HG03342 (cell line): ENCODE measurements at regions not wholly inside any gene's neighbourhood (a gene's known extent, or its start where the extent isn't known, plus 50 kb on each side); places are given as distances from the start of the nearest gene placed in this dataset.

ENCODE experiments used
- ATAC-seq: cut with Tn5 transposase; IDR thresholded peaks from one replicate; pipeline ENCODE4 v1.9.1; 2021; ENCODE audit warnings: mild to moderate bottlenecking, moderate library complexity; ENCODE audit not compliant: unreplicated experiment

DNA sequence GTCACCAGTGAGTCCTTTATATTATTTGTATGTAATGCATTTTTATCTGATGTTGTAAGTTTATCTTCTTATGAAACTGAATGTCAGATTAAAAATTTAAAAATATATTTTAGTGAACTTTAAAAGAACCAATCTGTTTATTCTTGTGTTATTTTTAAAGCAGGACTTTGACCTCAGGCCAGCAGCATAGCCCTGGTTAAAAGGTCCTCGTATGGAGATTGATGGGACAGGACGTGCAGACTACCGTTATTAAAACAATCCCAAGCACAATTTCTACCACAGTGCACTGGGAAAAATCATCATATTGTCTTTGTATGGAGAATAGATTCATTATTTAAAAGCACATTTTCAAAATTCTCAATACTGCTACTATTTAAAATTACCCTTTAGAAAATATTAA lies 573.8 kb upstream of the ARGLU1 start:
- no peak for ATAC-seq

DNA sequence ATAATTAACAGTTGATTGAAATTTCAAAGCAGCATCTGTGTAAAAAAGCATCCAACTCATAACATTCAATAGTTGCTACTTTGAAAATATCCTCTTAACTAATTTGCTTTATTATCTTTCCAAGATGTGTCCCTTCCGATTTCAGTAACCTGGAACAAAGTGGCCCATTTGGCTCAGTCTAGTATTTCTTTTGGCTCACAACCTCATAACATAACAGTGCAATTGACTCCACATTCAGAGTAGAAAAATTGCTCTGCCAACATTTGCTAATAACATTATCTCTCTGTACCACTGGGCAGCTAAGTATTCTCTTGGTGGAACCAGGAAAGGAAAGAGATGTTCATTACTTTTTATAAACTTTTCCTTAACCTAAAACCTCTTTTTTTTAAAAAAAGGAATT lies 571.1 kb upstream of the ARGLU1 start:
- no peak for ATAC-seq

DNA sequence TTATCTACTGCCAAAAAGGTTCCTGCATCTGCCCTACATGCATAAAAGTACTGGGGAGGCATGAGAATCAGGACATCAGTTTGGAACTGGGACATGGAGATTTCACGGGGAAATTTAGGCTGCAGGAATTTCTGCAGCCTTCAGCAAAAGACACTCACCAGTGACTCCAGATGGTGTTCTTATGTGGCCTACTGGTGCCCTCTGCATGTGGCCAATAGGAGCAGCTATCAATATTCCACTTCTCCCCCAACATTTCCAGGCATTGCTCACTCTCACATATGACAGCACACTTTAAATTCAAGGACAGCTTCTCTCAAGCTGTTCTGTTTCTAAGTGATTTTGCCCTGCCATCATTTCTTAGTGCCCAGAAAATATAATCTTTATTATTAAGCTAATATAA lies 570.5 kb upstream of the ARGLU1 start:
- ATAC-seq = no peak

DNA sequence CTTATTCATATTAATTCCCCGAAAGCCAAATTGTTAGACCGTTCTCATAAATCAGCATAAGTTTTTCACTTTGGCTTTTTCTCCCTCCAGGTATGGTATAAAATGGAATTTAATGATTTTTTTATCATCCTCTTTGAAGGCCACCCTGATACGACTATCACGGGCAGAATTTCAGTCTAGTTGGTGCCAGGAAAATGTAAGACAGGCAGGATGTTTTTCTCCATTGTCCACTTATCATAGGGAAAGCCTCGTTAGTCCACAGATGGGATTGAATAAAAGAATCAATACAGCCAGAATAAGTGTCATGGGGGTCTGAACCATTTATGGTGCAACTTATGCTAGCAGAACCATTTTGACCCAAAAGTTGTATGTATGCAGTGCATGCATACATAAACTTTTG lies 566.0 kb upstream of the ARGLU1 start:
- ATAC-seq = no peak

DNA sequence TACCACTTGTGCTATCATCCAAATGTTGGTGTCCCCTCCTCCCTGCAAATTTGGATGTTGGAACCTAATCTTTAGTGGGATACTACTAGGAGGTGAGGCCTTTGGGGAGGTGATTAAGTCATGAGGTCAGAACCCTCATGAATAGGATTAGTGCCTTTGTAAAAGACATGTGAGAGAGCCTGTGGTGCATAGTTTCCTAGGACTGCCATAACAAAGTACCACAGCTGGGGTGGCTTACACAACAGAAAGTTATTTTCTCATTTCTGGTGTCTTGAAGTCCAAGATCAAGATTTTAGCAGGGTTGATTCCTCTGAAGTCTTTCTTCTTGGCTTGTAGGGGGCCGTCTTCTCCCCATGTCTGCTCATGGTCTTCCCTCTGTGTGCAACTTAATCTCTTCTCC lies 562.6 kb upstream of the ARGLU1 start:
- no peak for ATAC-seq

DNA sequence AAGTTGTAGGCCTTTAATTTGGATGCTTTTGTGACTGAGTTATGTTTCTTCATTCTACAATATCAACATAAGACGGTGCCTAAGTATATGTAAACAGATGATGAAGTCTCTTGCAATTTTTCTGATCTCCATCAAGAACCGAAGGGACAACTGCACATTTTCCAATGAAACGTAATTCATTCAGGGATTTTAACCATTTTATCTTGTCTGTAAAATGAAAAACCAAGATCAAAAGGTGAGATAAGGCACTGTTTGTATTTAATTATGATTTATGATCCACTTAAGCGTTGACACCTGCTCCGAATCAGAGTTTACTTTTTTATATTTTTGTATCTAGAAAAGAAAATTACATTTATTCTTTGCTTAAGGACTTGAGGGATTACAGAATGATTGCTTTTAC lies 556.8 kb upstream of the ARGLU1 start:
- ATAC-seq = no peak

DNA sequence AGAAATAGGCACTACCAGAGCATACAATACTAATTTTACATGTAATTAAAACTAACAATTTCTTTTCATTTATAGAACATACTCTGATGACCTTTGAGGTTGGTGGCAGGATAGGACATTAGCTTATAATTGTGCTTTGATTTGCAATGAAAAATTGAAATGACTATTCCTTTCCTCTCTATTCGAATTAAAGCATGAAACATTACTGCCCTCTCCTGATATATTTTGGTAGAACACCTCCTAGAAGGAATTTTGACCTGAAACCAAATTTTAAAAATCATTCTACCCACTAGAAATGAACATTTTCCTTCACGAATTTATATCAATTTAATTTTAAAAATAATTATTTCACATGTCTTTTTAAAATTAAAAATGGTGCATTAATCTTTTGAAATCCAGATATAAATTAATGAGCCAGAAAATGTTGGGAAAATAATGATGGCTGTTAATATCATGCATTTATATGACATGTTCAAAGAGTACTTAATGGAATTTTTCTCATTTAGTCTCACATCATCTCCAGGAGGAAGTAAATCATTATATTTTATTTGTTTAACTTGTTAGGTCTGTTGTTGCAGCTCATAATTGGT lies 556.3 kb upstream of the ARGLU1 start:
- no peak for ATAC-seq

DNA sequence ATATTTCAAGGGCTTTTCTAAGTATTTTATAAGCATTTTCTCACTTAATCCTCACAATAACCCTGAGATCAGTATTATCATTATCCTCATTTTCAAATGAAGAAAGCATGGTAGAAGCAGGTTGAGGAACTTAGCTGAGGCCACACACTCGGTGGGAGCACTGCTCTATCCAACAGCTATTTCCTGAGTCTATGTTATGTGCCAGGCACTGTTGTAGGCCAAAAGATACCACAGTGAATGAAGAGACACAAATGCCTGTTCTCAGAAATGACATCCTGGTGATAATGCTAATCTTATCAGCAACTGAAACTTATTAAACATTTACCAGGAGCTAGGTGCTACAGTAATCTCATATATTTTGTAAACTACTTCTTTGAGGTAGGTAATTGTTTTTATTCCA lies 553.9 kb upstream of the ARGLU1 start:
- no peak for ATAC-seq

DNA sequence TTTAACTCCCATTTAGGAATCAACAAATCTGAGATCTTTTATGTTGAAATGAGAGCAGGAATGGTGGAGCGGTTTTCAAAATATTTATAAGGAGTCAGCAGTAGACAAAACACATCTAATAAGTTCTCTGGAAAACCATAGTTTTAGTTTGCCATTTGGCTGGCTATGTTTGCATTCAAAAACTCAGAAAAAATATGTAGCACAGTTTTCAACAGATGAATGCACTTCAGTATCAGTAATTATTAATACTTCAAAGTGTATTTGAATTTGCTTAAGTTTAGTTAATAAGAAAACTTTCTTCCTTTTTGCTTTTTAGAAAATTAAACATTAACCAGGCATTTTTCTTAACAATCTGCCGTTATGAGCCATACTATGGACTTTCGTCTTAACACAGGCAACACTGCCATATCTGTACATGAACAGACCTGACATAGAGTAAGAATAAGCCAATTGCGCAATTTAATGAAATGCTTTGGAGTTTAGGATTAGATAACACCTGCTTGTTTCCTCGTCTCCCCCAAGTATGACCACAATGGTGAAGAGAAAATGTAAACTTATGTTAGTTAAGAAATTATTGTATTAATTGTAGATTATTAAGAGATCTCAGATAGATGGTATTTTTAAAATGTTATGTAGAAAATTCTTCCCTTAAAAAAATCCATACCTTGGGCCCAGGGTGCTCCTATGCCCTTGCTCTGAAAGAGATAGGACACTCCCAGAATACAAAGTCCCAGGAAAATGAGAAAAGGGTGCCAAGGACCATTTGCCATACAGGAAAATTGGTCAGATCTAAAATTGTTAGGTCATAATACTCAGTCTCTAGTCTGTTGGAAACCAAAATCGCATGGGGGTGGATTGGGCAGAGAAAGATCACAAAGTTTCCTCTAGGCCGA lies 552.3 kb upstream of the ARGLU1 start:
- no peak for ATAC-seq

DNA sequence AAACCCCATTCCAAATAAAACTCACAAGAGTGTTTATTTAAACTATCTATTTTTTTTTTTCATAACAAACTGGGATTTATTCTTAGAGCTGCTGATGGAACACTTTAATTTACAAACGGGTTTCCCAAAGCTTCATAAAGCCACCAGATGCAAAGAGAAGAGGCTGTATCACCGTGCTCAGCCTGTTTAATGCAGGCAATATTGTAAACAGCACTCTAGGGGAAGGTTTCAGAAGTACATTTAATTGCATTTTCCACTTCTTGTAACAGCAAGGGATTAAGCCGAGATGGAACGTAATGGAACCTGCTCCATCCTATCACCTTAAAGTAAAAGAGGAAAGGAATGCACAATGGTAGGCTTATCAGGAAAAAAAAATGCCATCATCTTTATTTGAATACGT lies 550.6 kb upstream of the ARGLU1 start:
- no peak for ATAC-seq

DNA sequence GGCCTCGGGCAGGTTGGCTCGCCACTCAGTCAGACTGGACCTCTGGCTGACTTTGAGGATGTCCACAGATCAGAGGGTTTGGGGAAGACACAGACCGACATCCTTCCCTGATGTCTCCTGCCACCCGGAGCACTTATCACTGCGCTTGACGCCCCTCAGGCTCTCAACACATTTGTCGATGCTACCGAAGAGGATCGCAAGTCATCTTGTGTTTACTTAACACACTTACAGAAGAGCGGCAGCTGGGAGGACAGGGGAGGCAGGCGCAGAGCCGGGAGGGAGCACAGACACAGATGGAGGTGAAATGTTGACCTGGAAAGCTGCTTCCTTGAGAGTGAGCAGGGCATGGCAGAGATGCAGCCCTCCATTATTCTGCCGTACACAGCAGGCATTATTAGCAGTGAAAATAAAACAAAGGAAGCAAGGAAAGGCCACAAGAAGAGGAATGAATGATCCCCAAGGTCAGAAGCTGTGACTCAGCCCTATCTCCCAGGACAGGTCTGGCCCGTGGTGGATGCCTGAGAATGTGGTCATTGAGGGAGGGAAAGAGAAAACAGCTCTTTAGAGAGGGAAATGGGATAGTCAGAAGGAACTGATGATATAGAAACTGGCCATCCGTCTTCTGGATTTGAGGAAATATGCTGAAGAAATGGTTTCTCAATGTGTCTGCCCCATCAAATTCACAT lies 549.5 kb upstream of the ARGLU1 start:
- ATAC-seq = no peak

DNA sequence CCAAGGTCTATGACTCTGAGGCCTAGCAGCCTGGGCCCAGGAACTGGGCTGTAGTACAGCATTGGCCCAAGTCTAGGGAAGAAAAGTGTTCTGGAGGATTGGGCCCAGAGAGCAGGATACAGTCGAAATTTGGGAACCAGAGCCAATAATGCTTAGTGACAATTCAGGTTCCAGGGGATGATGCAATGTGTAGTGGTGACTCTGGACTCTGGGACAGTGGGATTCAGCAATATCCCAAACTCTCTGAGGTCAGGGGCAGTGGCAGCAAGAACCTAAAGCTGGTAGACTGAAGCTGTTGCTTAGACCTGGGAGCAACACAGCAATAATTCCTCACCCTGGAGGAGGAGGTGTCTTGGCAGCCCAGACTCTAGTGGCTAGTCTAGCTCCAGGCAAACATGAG lies 545.5 kb upstream of the ARGLU1 start:
- ATAC-seq = no peak

DNA sequence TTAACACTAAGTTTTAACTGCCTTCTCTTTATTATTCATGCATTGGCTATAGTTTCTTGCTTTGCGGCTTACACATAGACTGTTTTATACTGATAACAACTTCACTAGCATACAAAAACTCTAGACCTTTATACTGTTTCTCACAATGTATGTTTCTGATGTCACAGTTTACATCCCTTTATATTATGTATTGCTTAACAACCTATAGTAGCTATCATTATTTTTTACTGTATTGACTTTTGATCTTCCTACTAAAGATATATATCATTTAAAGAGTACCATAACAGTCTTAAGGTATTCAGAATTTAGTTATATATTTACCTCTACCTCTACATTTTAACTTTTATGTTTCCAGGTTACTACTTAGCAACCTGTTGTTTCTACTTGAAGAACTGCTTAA lies 543.3 kb upstream of the ARGLU1 start:
- no peak for ATAC-seq

DNA sequence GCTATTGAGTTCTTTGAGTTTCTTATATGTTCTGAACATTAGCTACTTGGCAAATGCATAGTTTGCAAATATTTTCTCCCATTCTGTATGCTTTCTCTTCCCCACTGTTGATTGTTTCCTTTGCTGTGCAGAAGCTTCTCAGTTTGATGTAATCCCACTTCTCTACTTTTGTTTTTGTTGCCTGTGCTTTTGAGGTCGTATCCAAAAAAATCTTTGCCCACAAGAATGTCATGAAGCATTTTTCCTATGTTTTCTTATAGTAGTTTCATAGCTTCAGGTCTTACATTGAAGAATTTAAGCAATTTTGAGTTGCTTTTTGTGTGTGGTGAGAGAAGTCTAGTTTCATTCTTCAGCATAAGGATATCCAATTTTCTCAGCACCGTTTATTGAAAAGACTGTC lies 536.7 kb upstream of the ARGLU1 start:
- ATAC-seq = no peak

DNA sequence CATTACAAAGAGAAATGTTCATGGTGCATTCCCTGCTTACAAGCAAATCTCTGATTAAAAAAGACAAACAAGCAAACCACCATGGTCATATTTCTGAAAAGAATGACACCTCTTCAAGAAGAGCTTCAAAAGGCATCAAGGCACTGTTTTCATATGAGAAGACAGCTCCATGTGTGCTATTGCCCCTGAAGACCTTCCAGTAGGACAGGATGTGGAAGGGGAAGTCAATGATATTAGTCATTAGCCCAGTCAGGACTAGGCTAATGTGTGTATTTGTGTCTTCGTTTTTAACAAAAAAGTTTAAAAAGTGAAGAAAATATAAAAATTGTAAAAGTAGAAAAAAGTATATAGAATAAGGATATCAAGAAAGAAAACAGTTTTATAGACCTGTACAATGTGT lies 534.7 kb upstream of the ARGLU1 start:
- no peak for ATAC-seq

DNA sequence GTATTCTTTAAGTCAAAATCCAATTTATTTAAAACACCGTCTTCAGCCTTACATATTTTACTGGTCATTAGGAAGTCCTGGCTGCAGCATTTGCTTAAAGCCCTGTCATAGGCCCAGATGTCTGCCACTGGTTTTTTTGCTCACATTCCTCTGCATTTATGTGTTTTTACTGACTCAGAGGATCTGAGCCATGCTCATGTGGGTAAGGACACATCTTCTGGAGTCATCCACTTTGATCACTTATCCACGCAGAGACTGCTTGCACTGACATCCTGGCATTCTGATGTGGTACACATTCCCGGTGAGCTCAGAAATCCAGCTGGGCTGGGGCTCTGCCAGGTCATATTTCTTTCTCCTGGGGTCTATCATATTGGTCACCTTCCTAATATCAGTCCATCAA lies 531.7 kb upstream of the ARGLU1 start:
- no peak for ATAC-seq

DNA sequence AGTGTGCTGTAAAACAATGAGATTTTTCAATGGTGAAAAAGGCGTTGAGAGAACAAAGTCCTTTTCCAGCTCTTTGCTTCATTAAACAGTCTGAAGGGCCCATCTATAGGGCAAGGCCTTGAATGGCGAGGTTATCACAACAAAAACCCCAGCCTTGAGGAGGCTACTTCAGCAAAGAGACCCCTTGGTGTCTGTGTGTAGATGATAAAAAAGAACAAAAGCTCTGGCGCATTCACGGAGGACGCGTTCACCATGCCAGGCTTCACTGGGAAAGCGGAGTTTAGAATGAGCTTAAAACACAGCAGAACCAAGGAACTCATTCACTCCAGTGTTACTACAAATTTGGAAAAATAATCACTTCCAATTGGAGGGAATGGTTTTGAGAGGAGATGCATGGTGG lies 530.0 kb upstream of the ARGLU1 start:
- ATAC-seq = no peak

DNA sequence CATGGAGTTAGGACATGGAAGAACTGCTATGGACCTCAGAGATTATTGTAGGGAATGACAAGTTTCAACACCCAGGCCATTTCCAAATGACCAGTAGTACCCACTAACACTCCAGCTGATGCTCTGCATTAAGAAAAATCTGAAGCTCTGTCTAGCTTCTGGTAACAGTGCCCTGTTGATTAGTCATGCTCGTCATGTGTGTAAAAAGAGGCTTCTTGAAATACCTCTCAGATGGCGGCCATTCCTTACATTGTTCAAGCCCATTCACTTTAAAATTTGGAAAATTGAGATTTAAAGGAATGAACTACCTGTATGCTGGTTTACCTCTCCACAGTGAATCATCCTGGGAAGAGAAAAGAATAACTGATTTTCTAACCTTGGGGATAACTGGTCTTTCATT lies 527.9 kb upstream of the ARGLU1 start:
- no peak for ATAC-seq

DNA sequence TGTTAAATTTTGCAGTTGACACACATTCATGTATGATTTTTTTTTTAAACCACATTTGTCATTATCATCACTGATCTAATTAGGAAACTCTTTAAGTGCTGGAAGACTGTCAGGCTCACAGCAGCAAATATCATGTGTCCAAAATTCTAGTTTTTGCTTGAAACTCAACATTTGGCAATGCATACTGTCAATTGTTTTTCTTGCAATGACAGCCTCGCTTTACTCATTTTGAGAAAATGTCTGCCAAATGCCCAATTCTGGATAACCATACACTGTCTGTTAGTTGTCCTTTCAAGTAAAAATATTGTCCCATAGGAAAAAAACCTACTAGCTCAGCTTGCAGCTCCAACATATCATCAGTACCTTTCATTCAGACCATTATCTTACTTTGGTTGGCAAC lies 523.9 kb upstream of the ARGLU1 start:
- no peak for ATAC-seq

DNA sequence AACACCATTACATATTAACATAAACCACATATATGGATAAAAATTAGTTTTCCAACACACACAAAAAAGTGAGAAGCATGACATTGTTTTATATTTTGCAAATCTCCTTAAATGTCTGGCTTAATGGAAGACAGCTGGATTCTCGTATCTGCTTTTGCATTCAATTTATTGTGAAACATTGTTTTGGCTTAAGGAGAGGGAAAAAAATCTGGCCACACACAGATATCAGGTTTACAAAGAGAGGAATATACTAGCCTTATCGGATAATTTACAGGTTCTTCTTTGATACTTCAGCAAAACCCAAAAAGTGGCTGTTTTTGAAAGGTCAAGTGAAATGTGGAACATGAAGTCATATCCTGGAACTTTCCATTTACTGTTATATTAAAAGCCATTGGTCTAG lies 523.5 kb upstream of the ARGLU1 start:
- ATAC-seq = no peak

DNA sequence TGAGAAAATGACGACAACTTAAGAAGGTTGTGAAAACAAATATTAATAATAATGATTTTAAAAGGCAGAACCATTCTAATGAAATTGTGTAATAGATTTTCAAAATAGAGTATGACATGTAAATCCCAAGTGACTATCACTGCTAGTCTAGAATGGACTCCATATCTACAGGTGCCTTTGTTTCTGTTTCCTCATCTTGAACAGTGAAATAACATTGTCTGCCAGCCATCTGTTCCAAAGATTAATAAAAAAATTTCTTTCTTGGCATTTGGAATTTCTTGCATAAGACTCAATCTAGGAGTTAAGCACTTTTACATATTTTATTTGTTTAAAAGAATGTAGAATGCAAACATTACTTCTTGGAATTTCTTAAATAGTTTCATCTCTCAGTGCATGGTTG lies 520.1 kb upstream of the ARGLU1 start:
- no peak for ATAC-seq

DNA sequence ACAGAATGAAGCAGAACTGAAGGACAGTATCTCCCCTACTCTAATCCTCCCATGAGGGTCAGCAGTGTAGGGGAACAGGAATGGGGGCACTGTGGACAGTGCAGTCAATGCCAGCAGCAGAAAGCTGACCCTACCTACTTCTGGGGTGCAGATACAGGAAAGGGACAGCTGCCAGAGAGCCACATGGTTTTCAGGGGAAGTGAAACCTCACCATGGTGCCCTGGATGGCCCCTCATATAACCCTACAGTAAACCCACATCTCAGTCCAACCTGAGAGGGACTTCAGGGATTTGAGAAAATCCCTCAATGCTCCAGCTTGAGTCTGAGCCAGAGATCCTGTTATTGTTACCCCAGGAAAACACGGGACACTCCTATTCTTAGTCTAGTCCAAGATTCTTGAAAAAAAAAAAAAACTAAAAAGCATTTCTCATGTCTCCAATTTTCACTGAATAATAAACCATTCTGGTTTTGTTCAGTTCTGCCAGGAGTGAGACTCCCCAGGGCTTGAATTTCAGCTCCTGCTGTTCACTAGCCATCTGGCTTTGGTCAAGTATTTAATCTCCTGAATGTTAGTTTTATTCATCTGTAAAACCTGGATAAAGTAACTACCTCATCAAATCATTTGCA lies 511.6 kb upstream of the ARGLU1 start:
- ATAC-seq = no peak
